Uterus (tissue), 3 donors: ENCODE measurements at regions not wholly inside any gene's neighbourhood (a gene's known extent, or its start where the extent isn't known, plus 50 kb on each side); places are given as distances from the start of the nearest gene placed in this dataset.

ENCODE experiments used
- DNase-seq, 2 donors: peaks; one replicate each; pipeline ENCODE4 v3.0.0-alpha.2; 2019 to 2020
- H3K27ac ChIP-seq, 2 donors: fragments of 200-600 bp; sonication (generic); 1 replicate in 1 of 2; 2 replicates in 1 of 2; pipeline ENCODE4 v1.5.1; 2016 to 2018
- H3K27me3 ChIP-seq, 2 donors: fragments of 200-600 bp; sonication (generic); one replicate each; pipeline ENCODE4 v1.5.1; 2018 to 2019; ENCODE audit warnings: control low read depth in 1 of 2
- H3K36me3 ChIP-seq, 2 donors: fragments of 200-600 bp; sonication (generic); one replicate each; pipeline ENCODE4 v1.5.1; 2019; ENCODE audit warnings: control low read depth in 1 of 2
- H3K4me1 ChIP-seq, 2 donors: fragments of 200-600 bp; sonication (generic); one replicate each; pipeline ENCODE4 v1.5.1; 2018 to 2019; ENCODE audit warnings: control low read depth in 1 of 2
- H3K4me3 ChIP-seq, 2 donors: fragments of 200-600 bp; sonication (generic); 1 replicate in 1 of 2; 2 replicates in 1 of 2; pipeline ENCODE4 v1.5.1; 2018 to 2019; ENCODE audit warnings: mild to moderate bottlenecking in 1 of 2
- H3K9me3 ChIP-seq, 2 donors: fragments of 200-600 bp; sonication (generic); one replicate each; pipeline ENCODE4 v1.5.1; 2019; ENCODE audit warnings: control low read depth in 1 of 2
- POLR2A ChIP-seq, 2 donors: fragments of 450-650 bp; IDR thresholded peaks; one replicate each; pipeline ENCODE4 v1.6.1; 2016; ENCODE audit warnings: antibody characterized with exemption in 2 of 2, mild to moderate bottlenecking in 1 of 2, moderate library complexity in 1 of 2
- intact Hi-C: fragments of 100-400 bp; cut with DNase I; formaldehyde crosslinking; loops from one replicate; pipeline ENCODE4 v1.15.1; 2023; ENCODE audit warnings: low total_unique reads
- TF ChIP-seq, protein P1 (sequence below), 4 experiments: fragments of 200-600 bp in 2 of 4; fragments of 450-650 bp in 2 of 4; sonication (generic) in 2 of 4; IDR thresholded peaks; one replicate each; pipeline ENCODE4 v1.5.1; 2016 to 2019; ENCODE audit warnings: antibody characterized with exemption in 4 of 4, mild to moderate bottlenecking in 2 of 4, moderate library complexity in 1 of 4
- donor health status: DM: yes; HTN: yes; CAD: no.

DNA sequence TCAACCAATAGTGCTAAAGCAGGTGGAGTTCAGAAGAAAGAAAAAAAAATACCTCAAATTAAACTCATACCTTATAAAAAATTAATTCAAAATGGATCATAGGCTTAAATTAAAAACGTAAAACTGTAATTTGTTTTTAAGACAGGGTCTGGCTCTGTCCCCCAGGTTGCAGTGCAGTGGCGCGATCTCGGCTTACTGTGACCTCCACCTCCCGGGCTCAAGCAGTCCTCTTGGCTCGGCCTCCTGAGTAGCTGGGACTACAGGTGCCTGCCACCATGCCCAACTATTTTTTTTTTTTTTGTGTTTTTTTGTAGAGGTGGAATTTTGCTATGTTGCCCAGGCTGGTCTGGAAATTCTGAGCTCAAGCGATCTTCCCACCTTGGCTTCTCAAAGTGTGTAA, 111.6 kb downstream of the HDGFL1 start:
- Histone ChIP-seq H3K27ac (no peak overlapping the region), H3K4me3 (no peak overlapping the region), H3K4me1 (no peaks in the 10 kb centered on the region), H3K9me3 (no peaks in the 10 kb centered on the region), H3K27me3 (no peaks in the 10 kb centered on the region), H3K36me3 (no peaks in the 10 kb centered on the region)
- intact Hi-C loops: no loop called here
- no peak for DNase-seq
- TF ChIP-seq POLR2A (IDR thresholded peaks at IDR 0.05): no peak
- TF ChIP-seq, protein P1, sequence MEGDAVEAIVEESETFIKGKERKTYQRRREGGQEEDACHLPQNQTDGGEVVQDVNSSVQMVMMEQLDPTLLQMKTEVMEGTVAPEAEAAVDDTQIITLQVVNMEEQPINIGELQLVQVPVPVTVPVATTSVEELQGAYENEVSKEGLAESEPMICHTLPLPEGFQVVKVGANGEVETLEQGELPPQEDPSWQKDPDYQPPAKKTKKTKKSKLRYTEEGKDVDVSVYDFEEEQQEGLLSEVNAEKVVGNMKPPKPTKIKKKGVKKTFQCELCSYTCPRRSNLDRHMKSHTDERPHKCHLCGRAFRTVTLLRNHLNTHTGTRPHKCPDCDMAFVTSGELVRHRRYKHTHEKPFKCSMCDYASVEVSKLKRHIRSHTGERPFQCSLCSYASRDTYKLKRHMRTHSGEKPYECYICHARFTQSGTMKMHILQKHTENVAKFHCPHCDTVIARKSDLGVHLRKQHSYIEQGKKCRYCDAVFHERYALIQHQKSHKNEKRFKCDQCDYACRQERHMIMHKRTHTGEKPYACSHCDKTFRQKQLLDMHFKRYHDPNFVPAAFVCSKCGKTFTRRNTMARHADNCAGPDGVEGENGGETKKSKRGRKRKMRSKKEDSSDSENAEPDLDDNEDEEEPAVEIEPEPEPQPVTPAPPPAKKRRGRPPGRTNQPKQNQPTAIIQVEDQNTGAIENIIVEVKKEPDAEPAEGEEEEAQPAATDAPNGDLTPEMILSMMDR (IDR thresholded peaks at IDR 0.05): no peak

DNA sequence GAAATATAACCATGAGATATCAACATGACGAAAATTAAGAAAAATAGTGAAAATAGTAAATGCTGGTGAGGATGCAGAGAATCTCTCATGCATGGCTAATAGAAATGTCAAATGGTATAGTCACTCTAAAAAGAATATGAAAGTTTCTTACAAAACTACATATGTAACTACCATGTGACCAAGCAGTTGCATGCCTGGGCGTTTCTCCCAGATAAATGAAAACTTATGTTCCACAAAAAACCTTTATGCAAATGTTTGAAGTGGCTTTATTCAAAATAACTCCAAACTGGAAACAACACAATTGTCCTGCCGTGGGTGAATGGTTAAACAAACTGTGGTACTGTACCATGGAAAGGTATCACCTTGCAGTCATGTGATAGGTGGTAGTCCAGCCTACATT, 112.4 kb downstream of the HDGFL1 start:
- H3K27me3 ChIP-seq: no peaks in the 10 kb centered on the region
- H3K9me3 ChIP-seq: no peaks in the 10 kb centered on the region
- DNase-seq: no peak
- no peak overlapping the region for H3K4me3 ChIP-seq
- no peak overlapping the region for H3K27ac ChIP-seq
- intact Hi-C loops: no loop called here
- no peaks in the 10 kb centered on the region for H3K4me1 ChIP-seq
- no peaks in the 10 kb centered on the region for H3K36me3 ChIP-seq
- TF ChIP-seq, protein P1 (IDR thresholded peaks at IDR 0.05): no peak
- no peak for TF ChIP-seq POLR2A (IDR thresholded peaks at IDR 0.05)

DNA sequence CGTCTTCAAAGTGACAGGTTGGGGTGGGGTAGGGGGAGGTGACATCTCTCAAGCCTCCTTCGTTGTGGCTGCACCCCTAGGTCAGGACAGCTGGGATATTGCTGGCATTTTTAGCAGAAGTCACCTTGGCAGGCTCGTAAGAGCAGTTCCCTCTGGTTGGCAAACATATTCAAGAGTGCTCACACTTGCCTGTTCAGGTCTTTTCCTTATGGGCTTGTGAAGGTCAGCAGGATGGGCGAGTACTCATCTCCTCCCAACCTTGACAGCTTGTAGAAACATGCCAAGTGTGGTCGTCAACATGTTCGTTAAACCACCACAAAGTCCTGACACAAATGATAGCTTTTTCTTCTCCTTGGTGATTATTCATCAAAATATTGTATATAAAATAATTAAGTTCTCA, 113.6 kb downstream of the HDGFL1 start:
- no peak for DNase-seq
- Histone ChIP-seq H3K36me3 (no peaks in the 10 kb centered on the region), H3K9me3 (no peaks in the 10 kb centered on the region), H3K27me3 (no peaks in the 10 kb centered on the region), H3K4me3 (no peak overlapping the region), H3K27ac (peak overlapping the region; percentile 22 to 56), H3K4me1 (no peaks in the 10 kb centered on the region)
- intact Hi-C loops: no loop called here
- TF ChIP-seq, protein P1 (IDR thresholded peaks at IDR 0.05): no peak
- no peak for TF ChIP-seq POLR2A (IDR thresholded peaks at IDR 0.05)

DNA sequence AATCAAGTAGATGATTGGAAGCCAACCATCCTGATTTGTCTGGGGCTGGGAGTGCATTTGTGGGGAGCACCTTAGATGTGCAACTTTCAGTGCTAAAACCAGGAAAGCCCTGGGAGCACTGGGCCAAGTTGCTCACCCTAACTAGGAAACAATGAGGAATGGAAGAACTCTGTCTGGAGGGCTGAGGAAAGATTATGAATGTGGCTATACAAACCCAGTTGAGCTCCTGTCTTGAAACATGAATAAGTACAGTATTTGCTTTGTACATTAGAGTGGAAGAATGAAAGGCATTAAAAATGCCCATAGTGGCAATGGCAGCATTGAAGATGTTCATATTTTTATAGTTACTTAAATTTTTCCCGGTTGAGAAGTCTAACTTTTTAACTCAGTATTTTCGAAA, 121.1 kb downstream of the HDGFL1 start:
- Histone ChIP-seq H3K36me3 (no peaks in the 10 kb centered on the region), H3K27ac (no peak overlapping the region), H3K9me3 (no peaks in the 10 kb centered on the region), H3K27me3 (no peaks in the 10 kb centered on the region), H3K4me1 (no peaks in the 10 kb centered on the region), H3K4me3 (no peak overlapping the region)
- no peak for TF ChIP-seq POLR2A (IDR thresholded peaks at IDR 0.05)
- TF ChIP-seq, protein P1 (IDR thresholded peaks at IDR 0.05): no peak
- intact Hi-C loops: no loop called here
- no peak for DNase-seq

DNA sequence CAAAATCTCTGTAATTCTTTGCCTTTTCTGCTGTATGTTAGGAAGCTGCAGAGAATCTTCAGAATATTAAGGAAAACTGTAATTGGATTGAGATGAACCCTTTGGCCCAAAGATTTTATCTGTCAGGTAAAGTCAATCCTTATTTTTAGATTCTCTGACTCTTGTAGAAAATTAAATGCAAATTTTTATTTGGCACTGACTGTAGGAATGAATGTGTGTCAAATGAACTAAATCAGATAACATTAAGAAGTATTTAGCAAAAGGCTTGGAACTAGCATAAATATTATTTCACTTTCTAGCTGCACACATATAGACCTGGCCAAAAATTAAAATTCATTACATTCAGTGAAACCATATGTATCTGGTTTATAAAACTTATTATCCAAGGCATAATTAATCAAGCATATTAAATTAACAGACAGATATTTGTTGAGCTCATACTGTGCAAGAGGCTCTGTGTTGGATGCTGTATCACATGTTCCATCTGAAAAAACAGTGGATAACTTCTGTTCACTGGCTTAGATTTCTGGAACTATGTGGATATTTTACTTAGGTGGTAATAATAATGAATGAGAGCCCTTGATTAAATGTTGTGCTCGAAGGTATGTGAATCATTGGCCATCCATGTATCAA, 124.8 kb downstream of the HDGFL1 start:
- intact Hi-C loops: no loop called here
- no peaks in the 10 kb centered on the region for H3K27me3 ChIP-seq
- TF ChIP-seq POLR2A (IDR thresholded peaks at IDR 0.05): no peak
- TF ChIP-seq, protein P1 (IDR thresholded peaks at IDR 0.05): no peak
- no peaks in the 10 kb centered on the region for H3K36me3 ChIP-seq
- no peaks in the 10 kb centered on the region for H3K9me3 ChIP-seq
- no peaks in the 10 kb centered on the region for H3K4me1 ChIP-seq
- H3K4me3 ChIP-seq: no peak overlapping the region
- no peak for DNase-seq
- no peak overlapping the region for H3K27ac ChIP-seq
